ENCODE measurements at regions not wholly inside any gene's neighbourhood (a gene's known extent, or its start where the extent isn't known, plus 50 kb on each side); places are given as distances from the start of the nearest gene placed in this dataset.

- no peak for DNase-seq (ENCODE audit: low spot score)
These were observed 565.8 kb upstream of the MGMT start for GRCh38 chr10:128901236-128901635.

- DNase-seq (ENCODE audit: low spot score): no peak
These were observed 564.9 kb upstream of the MGMT start for GRCh38 chr10:128902031-128902710.

- no peak for DNase-seq (ENCODE audit: low spot score)
These were observed 559.7 kb upstream of the MGMT start for GRCh38 chr10:128907155-128907941.

GRCh38 chr10:128908099-128908498, 558.9 kb upstream of the MGMT start:
- DNase-seq (ENCODE audit: low spot score): no peak

- DNase-seq (ENCODE audit: low spot score): no peak
These were observed 558.5 kb upstream of the MGMT start for GRCh38 chr10:128908499-128908898.

GRCh38 chr10:128912568-128913311, 554.3 kb upstream of the MGMT start:
- no peak for DNase-seq (ENCODE audit: low spot score)

- DNase-seq (ENCODE audit: low spot score): no peak
These were observed 552.4 kb upstream of the MGMT start for GRCh38 chr10:128914681-128915080.

- DNase-seq (ENCODE audit: low spot score): no peak
These were observed 551.4 kb upstream of the MGMT start for GRCh38 chr10:128915630-128916029.

- no peak for DNase-seq (ENCODE audit: low spot score)
These were observed 550.7 kb upstream of the MGMT start for GRCh38 chr10:128916383-128916782.

- DNase-seq (ENCODE audit: low spot score): no peak
These were observed 545.5 kb upstream of the MGMT start for GRCh38 chr10:128921389-128922022.

- DNase-seq (ENCODE audit: low spot score): no peak
These were observed 544.9 kb upstream of the MGMT start for GRCh38 chr10:128922172-128922571.

GRCh38 chr10:128922619-128923196, 544.3 kb upstream of the MGMT start:
- no peak for DNase-seq (ENCODE audit: low spot score)

- no peak for DNase-seq (ENCODE audit: low spot score)
These were observed 542.1 kb upstream of the MGMT start for GRCh38 chr10:128924918-128925317.

GRCh38 chr10:128926711-128927110, 540.3 kb upstream of the MGMT start:
- no peak for DNase-seq (ENCODE audit: low spot score)

- no peak for DNase-seq (ENCODE audit: low spot score)
These were observed 539.4 kb upstream of the MGMT start for GRCh38 chr10:128927497-128928161.

- no peak for DNase-seq (ENCODE audit: low spot score)
These were observed 538.7 kb upstream of the MGMT start for GRCh38 chr10:128928231-128928836.

GRCh38 chr10:128929131-128929530, 537.9 kb upstream of the MGMT start:
- DNase-seq (ENCODE audit: low spot score): no peak

GRCh38 chr10:128929767-128930166, 537.3 kb upstream of the MGMT start:
- no peak for DNase-seq (ENCODE audit: low spot score)

- no peak for DNase-seq (ENCODE audit: low spot score)
These were observed 536.5 kb upstream of the MGMT start for GRCh38 chr10:128930515-128930914.

- no peak for DNase-seq (ENCODE audit: low spot score)
These were observed 534.8 kb upstream of the MGMT start for GRCh38 chr10:128932071-128932820.
